HL-60 (cell line): ENCODE measurements at regions not wholly inside any gene's neighbourhood (a gene's known extent, or its start where the extent isn't known, plus 50 kb on each side); places are given as distances from the start of the nearest gene placed in this dataset.

ENCODE experiments used
- DNase-seq, 2 experiments: peaks; one replicate each; pipeline ENCODE4 v3.0.0-alpha.2; 2010 to 2020; ENCODE audit warnings: low read depth in 1 of 2, low spot score in 1 of 2
- H3K27ac ChIP-seq: fragments of 250-450 bp; sonication (Bioruptor Pico); replicated peaks from 2 replicates; pipeline ENCODE4 v1.5.1; 2020; ENCODE audit warnings: mild to moderate bottlenecking, moderate library complexity
- H3K27me3 ChIP-seq: fragments of 250-450 bp; sonication (Bioruptor Pico); 2 replicates; pipeline ENCODE4 v1.5.1; 2021; ENCODE audit warnings: mild to moderate bottlenecking, moderate library complexity; ENCODE audit not compliant: insufficient read depth, poor library complexity, severe bottlenecking
- H3K4me3 ChIP-seq: replicated peaks from 2 replicates; pipeline ENCODE4 v1.5.1; 2011; ENCODE audit warnings: mild to moderate bottlenecking, control low read depth, low read length; ENCODE audit not compliant: insufficient read depth
- GABPA ChIP-seq: IDR thresholded peaks from 2 replicates; pipeline ENCODE4 v1.6.1; 2012; ENCODE audit warnings: low read depth
- POLR2AphosphoS5 ChIP-seq: IDR thresholded peaks from 2 replicates; pipeline ENCODE4 v1.6.1; 2012; ENCODE audit warnings: low read depth
- SPI1 ChIP-seq: IDR thresholded peaks from 2 replicates; pipeline ENCODE4 v1.6.1; 2012; ENCODE audit warnings: low read depth, mild to moderate bottlenecking, borderline replicate concordance
- TF ChIP-seq, protein P1 (sequence below): IDR thresholded peaks from 2 replicates; pipeline ENCODE4 v1.6.1; 2012; ENCODE audit warnings: low read depth; ENCODE audit not compliant: insufficient replicate concordance
- TF ChIP-seq, protein P2 (sequence below): IDR thresholded peaks from one replicate; pipeline ENCODE4 v1.5.1; 2011; ENCODE audit warnings: low read length, control low read depth, inconsistent platforms; ENCODE audit not compliant: insufficient read depth

DNA sequence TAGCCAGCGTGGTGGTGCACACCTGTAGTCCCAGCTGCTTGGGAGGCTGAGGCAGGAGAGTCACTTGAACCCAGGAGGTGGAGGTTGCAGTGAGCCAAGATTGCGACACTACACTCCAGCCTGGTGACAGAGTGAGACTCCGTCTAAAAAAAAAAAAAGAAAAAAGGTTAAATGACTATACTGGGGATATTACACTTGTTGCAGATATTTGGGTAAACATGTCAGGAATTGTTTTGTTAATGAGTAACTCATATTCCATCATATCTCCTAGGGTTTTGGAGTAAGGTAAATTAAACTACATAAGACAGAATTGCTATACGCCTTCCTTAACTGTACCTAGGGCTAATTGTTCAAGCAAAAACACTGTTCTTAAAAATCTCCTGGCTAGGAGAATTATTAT is 291.4 kb upstream of the IGFBP7 start:
- DNase-seq, result no peak
- Histone ChIP-seq H3K4me3 (no peak overlapping the region), H3K27me3 (no peaks in the 10 kb centered on the region), H3K27ac (no peak overlapping the region)
- TF ChIP-seq SPI1 (no peak), GABPA (no peak), POLR2AphosphoS5 (no peak)
- TF ChIP-seq, protein P1, sequence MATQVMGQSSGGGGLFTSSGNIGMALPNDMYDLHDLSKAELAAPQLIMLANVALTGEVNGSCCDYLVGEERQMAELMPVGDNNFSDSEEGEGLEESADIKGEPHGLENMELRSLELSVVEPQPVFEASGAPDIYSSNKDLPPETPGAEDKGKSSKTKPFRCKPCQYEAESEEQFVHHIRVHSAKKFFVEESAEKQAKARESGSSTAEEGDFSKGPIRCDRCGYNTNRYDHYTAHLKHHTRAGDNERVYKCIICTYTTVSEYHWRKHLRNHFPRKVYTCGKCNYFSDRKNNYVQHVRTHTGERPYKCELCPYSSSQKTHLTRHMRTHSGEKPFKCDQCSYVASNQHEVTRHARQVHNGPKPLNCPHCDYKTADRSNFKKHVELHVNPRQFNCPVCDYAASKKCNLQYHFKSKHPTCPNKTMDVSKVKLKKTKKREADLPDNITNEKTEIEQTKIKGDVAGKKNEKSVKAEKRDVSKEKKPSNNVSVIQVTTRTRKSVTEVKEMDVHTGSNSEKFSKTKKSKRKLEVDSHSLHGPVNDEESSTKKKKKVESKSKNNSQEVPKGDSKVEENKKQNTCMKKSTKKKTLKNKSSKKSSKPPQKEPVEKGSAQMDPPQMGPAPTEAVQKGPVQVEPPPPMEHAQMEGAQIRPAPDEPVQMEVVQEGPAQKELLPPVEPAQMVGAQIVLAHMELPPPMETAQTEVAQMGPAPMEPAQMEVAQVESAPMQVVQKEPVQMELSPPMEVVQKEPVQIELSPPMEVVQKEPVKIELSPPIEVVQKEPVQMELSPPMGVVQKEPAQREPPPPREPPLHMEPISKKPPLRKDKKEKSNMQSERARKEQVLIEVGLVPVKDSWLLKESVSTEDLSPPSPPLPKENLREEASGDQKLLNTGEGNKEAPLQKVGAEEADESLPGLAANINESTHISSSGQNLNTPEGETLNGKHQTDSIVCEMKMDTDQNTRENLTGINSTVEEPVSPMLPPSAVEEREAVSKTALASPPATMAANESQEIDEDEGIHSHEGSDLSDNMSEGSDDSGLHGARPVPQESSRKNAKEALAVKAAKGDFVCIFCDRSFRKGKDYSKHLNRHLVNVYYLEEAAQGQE, result no peak
- TF ChIP-seq, protein P2, sequence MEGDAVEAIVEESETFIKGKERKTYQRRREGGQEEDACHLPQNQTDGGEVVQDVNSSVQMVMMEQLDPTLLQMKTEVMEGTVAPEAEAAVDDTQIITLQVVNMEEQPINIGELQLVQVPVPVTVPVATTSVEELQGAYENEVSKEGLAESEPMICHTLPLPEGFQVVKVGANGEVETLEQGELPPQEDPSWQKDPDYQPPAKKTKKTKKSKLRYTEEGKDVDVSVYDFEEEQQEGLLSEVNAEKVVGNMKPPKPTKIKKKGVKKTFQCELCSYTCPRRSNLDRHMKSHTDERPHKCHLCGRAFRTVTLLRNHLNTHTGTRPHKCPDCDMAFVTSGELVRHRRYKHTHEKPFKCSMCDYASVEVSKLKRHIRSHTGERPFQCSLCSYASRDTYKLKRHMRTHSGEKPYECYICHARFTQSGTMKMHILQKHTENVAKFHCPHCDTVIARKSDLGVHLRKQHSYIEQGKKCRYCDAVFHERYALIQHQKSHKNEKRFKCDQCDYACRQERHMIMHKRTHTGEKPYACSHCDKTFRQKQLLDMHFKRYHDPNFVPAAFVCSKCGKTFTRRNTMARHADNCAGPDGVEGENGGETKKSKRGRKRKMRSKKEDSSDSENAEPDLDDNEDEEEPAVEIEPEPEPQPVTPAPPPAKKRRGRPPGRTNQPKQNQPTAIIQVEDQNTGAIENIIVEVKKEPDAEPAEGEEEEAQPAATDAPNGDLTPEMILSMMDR, result no peak

DNA sequence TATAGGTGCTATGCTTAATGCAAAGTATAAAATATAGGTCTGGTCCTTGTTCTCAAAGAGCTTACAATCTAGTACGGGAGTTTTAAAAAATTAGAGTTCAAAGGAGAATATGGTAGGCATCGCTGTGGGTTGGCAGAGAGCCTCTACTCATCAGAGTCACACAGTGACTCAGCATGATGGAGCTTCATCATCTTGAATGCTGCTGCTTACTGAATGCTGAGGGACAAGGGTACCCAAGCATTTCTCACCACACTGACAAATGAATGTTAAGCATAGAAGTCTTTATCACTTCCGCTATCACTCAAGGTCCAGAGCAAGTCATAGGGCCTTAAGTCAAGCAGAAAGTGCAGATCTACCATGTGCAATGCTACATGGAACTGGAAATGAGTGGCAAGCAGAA is 268.6 kb upstream of the IGFBP7 start:
- no peak for DNase-seq
- H3K27me3 ChIP-seq, result no peaks in the 10 kb centered on the region
- no peak overlapping the region for H3K4me3 ChIP-seq
- no peak overlapping the region for H3K27ac ChIP-seq
- TF ChIP-seq, protein P2, result no peak
- TF ChIP-seq SPI1 (no peak), GABPA (no peak), POLR2AphosphoS5 (no peak)
- TF ChIP-seq, protein P1, result no peak

DNA sequence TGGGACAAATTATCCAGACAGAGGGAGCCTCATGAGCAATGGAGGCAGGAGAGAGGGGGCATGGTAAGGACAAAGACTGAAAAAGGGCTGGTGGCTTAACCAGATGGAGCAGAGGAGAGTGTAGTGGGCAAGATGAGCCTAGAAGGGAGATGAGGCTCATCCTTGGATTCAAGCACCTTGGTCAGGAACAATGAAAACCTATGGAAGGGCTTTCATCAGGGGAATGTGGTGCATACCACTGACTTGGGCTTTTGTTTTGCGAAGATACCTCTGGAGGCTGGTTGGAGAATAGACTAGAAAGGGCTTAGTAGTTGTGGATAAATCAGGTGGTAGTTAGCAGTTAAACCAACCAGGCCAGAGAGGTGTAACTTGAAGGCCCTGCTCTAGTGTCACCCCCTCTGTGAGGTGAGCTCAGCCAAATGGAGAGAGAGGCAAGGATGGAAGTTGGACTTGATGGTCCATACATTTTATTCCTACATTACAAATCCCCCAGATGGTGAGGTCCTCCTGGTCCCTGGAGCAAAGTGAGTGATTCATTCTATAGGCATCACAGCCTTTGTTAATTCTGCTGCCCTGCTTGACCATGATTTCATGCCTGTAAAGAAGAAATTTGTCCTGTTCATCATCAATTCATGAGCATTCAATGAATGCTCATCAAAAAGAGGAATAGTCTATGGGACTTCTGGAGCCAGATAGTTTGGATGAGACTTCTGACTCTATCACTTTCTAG is 264.8 kb upstream of the IGFBP7 start:
- Histone ChIP-seq H3K4me3 (no peak overlapping the region), H3K27me3 (no peaks in the 10 kb centered on the region), H3K27ac (no peak overlapping the region)
- no peak for DNase-seq
- TF ChIP-seq, protein P2, result no peak
- TF ChIP-seq, protein P1, result no peak
- TF ChIP-seq SPI1 (no peak), POLR2AphosphoS5 (no peak), GABPA (no peak)
